ENCODE measurements at regions not wholly inside any gene's neighbourhood (a gene's known extent, or its start where the extent isn't known, plus 50 kb on each side); places are given as distances from the start of the nearest gene placed in this dataset.

DNA sequence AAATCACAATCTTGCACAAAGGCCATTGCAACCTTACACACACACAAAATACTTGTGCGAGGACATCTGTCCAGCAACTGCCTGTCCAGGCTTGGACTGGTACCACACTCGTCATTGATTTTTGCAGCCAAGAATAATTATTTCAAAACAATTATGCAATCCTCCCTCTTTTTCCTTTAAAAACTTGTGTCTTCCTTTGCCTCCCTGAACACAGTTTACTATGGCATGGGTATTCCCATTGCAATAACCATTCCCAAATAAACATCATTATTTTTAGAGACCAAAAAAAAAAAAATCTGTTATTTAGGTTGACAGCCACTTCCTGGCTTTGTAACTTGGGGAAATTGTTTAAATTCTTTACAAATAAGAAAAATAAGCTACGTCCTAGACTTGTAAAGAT is 54.0 kb downstream of the C11orf91 start:
- DNase-seq = no peak

GRCh38 chr11:33646168-33646567 is 54.5 kb downstream of the C11orf91 start:
- no peak for DNase-seq

DNA sequence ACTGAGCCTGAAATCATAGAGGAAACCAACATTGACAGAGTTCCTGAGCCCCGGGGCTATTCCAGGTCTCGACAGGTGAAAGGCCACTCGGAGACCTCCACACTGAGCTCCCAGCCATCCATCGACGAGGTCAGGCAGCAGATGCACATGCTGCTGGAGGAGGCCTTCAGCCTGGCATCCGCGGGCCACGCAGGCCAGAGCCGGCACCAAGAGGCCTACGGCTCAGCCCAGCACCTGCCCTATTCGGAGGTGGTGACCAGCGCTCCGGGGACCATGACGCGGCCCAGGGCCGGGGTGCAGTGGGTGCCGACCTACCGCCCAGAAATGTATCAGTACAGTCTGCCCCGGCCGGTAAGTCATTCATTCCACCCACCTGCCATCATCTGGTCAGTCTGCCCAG is 54.9 kb downstream of the C11orf91 start:
- DNase-seq = peak in 2 of 3 experiments; percentile 67 to 93

DNA sequence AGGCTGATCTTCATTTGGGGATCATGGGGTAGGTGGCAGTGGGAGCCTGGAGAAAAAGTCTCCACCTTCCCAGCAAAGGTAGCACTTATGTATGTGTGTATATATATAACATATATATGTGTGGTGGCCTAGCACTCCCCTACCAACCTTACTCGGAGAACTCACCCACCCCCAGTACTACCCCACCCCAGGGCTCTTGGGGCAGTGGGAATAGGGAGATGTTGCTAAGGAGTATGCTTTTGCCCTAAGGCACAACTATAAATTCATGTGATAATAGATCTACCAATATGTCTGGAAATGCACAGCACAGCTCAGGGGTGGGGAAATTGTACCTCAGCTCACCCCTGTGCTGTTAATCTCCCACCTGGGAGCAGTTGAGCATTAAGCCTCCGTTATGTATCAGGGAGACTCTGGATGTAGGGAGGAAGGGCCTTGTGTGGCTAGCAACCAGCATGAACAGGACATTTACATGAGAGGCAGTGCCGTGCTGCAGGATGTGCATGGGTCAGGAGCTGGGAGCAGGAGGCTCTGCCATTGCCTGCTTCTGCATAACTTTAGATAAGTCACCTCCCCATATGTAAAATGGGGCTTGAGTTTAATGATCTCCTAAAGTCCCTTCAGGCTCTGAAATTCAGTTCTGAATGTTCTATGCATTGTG is 57.3 kb downstream of the C11orf91 start:
- no peak for DNase-seq

DNA sequence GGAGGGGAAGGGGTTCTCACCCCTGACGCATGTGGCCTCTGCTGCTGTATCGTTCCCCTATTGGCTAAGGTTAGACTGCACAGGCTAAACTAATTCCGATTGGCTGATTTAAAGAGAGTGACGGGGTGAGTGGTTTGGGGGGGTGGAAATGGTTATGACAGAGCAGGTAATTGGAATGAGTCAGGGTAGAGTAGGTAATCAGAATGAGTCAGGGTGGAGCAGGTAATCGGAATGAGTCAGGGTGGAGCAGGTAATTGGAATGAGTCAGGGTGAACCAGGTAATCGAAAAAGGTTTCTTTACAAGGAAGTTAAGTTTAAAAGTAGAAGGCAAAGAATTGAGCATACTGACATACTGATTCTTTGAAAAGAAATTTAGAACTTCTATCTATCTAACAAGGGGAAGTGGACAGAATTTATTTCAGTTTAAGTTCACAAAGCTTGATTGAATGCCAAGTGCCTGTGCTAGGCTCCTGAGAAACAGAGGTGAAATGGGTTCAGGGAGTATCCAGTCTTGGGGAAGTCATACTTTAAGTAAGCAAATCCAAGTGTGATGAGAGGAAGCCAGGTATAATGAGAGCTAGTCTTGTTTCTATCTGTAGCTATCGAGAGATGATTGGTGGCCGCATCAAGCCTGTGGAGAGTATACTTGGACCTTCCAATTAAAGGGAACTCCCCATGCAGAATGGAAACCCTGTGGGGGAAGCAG is 58.0 kb downstream of the C11orf91 start:
- DNase-seq = no peak

DNA sequence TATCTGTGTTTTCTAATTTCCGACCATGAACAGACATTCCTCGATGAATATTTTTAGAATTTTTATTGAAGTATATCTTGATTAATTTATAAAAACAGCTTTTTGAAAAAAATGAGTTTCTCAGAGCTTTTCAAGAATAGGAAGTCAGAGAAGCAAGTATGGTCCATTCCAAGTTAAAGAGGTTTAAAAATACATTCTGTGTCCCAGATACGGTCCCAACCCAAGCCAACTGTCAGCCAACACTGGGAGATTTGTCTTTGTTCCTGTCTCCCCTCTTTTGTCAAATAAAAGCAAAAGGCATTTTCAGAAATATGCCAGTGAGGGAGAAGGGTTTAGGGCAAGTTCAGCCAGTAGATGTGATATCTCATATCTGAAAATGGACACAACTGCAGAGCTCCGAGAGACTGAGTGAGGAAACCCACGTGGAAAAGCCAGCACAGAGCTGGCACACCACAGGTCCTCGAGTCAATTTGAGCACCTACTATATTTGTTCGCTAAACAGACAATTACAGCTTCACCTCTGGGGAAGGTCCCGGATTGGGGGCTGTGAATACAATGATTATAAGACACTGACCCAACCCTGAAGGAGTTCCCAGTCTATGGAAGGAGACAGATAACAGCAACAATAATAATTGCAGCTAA is 59.8 kb downstream of the C11orf91 start:
- no peak for DNase-seq

GRCh38 chr11:33638608-33639007 is 62.0 kb downstream of the C11orf91 start:
- no peak for DNase-seq

DNA sequence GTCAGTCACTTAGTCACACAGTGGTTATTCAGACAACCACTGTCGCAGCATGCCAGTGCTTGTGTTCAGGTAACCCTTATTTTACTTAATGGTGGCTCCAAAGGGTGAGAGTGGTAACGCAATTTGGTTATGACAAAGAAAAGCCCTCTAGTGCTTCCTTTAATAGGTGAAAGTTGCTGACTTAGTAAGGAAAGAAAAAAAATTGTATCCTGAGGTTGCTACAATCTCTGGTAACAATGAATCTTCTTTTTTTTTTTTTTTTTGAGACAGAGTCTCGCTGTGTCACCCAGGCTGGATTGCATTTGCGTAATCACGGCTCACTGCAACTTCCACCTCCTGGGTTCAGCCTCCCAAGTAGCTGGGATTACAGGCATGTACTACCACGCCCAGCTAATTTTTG is 64.5 kb downstream of the C11orf91 start:
- DNase-seq = no peak

- no peak for DNase-seq
Observed at GRCh38 chr11:33635161-33635560, 65.5 kb downstream of the C11orf91 start.

- DNase-seq = no peak
Observed at GRCh38 chr11:33634291-33634834, 66.3 kb downstream of the C11orf91 start.

- peak; percentile 87 to 99 (median 97) for DNase-seq
Observed at GRCh38 chr11:33633251-33634003, 67.2 kb downstream of the C11orf91 start.

DNA sequence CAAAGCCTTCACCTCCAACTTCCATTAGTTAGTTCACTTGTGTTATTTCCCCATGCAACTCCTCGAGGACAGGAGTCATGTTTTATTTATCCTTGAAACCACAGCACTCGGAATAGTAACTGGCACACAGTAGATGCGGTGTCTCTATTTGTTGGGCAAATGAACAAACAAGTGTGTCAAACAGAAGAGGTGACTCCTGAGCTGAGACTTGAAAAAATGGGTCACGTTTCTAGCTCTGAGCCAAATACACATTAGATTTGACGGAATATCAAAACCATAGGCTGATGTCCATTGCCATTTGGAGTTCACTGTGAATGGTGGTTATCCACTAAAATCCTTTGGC is 68.9 kb downstream of the C11orf91 start:
- no peak for DNase-seq

- DNase-seq = no peak
Observed at GRCh38 chr11:33630936-33631748, 69.5 kb downstream of the C11orf91 start.

DNA sequence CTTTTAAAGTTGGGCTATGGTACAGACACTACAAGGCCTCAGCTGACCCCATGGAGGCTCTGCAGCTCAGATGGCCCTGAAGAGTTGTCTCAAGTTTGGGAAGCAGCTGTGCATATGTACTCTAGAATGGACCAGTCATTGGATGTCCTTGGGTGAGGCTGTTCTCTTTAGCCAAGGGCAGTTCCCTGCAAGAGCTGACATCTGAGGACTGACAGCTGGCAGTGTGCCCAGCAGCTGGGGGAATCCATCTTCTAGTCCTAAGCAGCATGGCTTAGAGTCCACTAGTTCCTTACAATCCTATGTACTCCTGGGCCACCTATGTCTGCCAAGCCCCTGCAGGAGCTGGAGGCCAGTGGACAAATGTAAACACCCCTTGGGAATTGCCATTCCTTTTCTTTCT is 76.5 kb downstream of the C11orf91 start:
- DNase-seq = peak in 2 of 3 experiments; percentile 22 to 40

- no peak for DNase-seq
Observed at GRCh38 chr11:33622806-33623205, 77.8 kb downstream of the C11orf91 start.

GRCh38 chr11:33622186-33622585 is 78.4 kb downstream of the C11orf91 start:
- DNase-seq = no peak

GRCh38 chr11:33620423-33621171 is 80.0 kb downstream of the C11orf91 start:
- DNase-seq = peak in 2 of 3 experiments; percentile 21 to 62

GRCh38 chr11:33618956-33619355 is 81.7 kb downstream of the C11orf91 start:
- DNase-seq = no peak

- DNase-seq = no peak
Observed at GRCh38 chr11:33618351-33618710, 82.3 kb downstream of the C11orf91 start.

- DNase-seq = no peak
Observed at GRCh38 chr11:33617672-33618350, 82.8 kb downstream of the C11orf91 start.

DNA sequence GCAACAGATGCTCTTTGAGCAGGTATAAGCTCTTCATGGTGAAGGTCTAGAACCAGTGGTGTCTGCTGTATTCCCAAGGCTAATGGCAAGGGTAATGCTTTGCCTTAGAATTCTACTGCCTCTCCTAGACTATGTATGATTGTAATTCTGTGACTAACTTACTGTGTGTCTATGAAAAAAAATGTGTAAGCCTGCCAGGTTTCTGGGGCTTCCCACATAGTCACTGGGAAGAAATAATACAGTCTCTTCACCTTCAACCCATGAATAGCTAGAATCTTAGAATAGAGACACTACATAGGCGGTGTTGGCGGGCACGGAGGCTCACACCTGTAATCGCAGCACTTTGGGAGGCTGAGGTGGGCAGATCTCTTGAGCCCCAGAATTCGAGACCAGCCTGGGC is 84.1 kb downstream of the C11orf91 start:
- no peak for DNase-seq
